Gastroesophageal sphincter (tissue), 4 donors: ENCODE measurements at regions not wholly inside any gene's neighbourhood (a gene's known extent, or its start where the extent isn't known, plus 50 kb on each side); places are given as distances from the start of the nearest gene placed in this dataset.

Experiments
- ATAC-seq: fragments of 150-250 bp; one replicate; pipeline ENCODE4 v1.9.1; 2016; ENCODE audit warnings: mild to moderate bottlenecking, moderate library complexity
- H3K27ac ChIP-seq, 4 donors: fragments of 200-600 bp; sonication (generic) in 3 of 4; 1 replicate in 3 of 4; 2 replicates in 1 of 4; pipeline ENCODE4 v1.5.1; 2016 to 2019
- H3K27me3 ChIP-seq: fragments of 200-600 bp; sonication (generic); one replicate; pipeline ENCODE4 v1.5.1; 2019
- H3K36me3 ChIP-seq, 2 donors: fragments of 200-600 bp; sonication (generic); one replicate each; pipeline ENCODE4 v1.5.1; 2019; ENCODE audit warnings: control low read depth in 1 of 2
- H3K4me1 ChIP-seq, 3 donors: fragments of 200-600 bp; sonication (generic); 1 replicate in 2 of 3; 2 replicates in 1 of 3; pipeline ENCODE4 v1.5.1; 2016 to 2019; ENCODE audit warnings: control low read depth in 2 of 3
- H3K4me3 ChIP-seq, 2 donors: fragments of 200-600 bp; sonication (generic); one replicate each; pipeline ENCODE4 v1.5.1; 2019; ENCODE audit warnings: mild to moderate bottlenecking in 1 of 2, moderate library complexity in 1 of 2
- H3K9me3 ChIP-seq, 3 donors: fragments of 200-600 bp; sonication (generic); one replicate each; pipeline ENCODE4 v1.5.1; 2017 to 2019; ENCODE audit warnings: control low read depth in 2 of 3
- EP300 ChIP-seq: sonication (generic); formaldehyde crosslinking; IDR thresholded peaks from one replicate; pipeline ENCODE4 v1.6.1; 2017; ENCODE audit warnings: antibody characterized with exemption, mild to moderate bottlenecking
- POLR2A ChIP-seq, 2 donors: fragments of 450-650 bp; IDR thresholded peaks; one replicate each; pipeline ENCODE4 v1.6.1; 2017; ENCODE audit warnings: antibody characterized with exemption in 2 of 2, mild to moderate bottlenecking in 2 of 2, moderate library complexity in 1 of 2
- POLR2AphosphoS5 ChIP-seq: sonication (generic); formaldehyde crosslinking; IDR thresholded peaks from one replicate; pipeline ENCODE4 v1.6.1; 2017; ENCODE audit warnings: antibody characterized with exemption
- WGBS, 2 donors: methylation state at CpG; one replicate each; pipeline ENCODE4 v1.1.5; 2018; ENCODE audit warnings: low coverage in 1 of 2; 5-methylcytosine and 5-hydroxymethylcytosine counted together
- TF ChIP-seq, protein P1 (sequence below), 4 experiments: fragments of 200-600 bp in 2 of 4; fragments of 450-650 bp in 2 of 4; sonication (generic) in 1 of 4; IDR thresholded peaks; one replicate each; pipeline ENCODE4 v1.5.1; 2017 to 2019; ENCODE audit warnings: antibody characterized with exemption in 4 of 4, mild to moderate bottlenecking in 2 of 4, moderate library complexity in 2 of 4

DNA sequence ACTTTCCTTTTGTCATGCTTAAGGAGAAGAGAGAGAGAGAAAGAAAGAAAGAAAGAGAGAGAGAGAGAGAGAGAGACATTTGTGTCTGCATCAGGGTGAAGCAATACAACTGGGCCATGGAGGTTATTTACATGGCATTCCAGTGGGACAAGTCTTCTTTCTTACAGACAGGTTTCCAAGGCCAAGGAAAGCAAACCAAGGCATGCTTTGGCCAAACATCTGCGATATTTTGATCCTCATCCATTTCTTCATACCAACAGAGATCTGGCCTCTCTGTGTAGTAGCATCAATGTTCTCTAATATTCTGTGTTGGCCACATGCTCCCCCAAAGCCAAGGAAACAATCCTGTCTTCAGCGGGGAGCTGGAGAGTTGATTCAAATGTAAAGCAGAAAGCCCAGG, 292.1 kb downstream of the SETD4 start:
- 71 to 100% methylated on average over 1 to 2 of the region's 2 CpGs for WGBS, 2 donors
- Histone ChIP-seq H3K36me3 (no peaks in the 10 kb centered on the region), H3K27me3 (no peaks in the 10 kb centered on the region), H3K9me3 (no peaks in the 10 kb centered on the region), H3K4me3 (no peak overlapping the region), H3K27ac (no peak overlapping the region), H3K4me1 (no peaks in the 10 kb centered on the region)
- no peak for ATAC-seq
- TF ChIP-seq, protein P1, sequence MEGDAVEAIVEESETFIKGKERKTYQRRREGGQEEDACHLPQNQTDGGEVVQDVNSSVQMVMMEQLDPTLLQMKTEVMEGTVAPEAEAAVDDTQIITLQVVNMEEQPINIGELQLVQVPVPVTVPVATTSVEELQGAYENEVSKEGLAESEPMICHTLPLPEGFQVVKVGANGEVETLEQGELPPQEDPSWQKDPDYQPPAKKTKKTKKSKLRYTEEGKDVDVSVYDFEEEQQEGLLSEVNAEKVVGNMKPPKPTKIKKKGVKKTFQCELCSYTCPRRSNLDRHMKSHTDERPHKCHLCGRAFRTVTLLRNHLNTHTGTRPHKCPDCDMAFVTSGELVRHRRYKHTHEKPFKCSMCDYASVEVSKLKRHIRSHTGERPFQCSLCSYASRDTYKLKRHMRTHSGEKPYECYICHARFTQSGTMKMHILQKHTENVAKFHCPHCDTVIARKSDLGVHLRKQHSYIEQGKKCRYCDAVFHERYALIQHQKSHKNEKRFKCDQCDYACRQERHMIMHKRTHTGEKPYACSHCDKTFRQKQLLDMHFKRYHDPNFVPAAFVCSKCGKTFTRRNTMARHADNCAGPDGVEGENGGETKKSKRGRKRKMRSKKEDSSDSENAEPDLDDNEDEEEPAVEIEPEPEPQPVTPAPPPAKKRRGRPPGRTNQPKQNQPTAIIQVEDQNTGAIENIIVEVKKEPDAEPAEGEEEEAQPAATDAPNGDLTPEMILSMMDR (IDR thresholded peaks at IDR 0.05), result no peak
- TF ChIP-seq EP300 (no peak), POLR2A (IDR thresholded peaks at IDR 0.05) (no peak), POLR2AphosphoS5 (no peak)

DNA sequence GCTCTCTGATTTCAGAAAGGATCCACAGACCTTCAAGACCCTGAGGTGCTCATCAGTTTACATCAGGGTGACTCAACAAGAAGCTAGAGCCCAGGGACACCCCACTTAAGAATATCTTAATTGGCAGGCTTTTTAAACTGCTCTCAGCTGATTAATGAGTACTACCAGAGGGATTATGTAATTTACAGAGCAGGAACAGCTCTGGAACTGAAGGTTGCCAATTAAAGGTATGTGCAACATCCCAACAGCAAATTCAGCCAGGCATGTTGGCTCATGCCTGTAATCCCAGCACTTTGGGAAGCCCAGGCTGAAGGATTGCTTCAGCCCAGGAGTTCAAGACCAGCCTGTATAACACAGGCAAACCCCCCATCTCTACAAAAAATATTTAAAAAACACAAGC, 295.7 kb downstream of the SETD4 start:
- Histone ChIP-seq H3K4me1 (no peaks in the 10 kb centered on the region), H3K9me3 (no peaks in the 10 kb centered on the region), H3K27ac (no peak overlapping the region), H3K36me3 (no peaks in the 10 kb centered on the region), H3K4me3 (no peak overlapping the region), H3K27me3 (no peaks in the 10 kb centered on the region)
- TF ChIP-seq POLR2A (IDR thresholded peaks at IDR 0.05) (no peak), POLR2AphosphoS5 (no peak), EP300 (no peak)
- TF ChIP-seq, protein P1 (IDR thresholded peaks at IDR 0.05), result no peak
- ATAC-seq, result no peak

DNA sequence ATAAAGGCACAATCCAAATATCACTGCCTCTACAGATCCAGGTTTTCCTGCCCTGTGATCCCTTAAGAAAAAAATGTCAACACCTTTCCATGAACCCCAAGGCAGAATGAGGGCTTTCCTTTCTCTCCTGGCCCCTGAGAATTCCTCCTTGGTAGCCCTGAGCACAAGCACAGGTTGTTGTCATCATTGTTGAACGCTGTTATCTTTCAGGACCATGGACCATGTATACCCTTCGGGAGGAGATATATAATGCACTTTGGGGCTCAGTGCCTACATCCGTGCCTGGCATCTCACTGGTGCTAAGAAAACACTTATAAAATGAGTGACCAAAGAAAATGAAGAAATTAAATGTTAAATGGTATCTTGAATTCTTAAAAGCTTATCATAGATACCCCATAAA, 296.2 kb downstream of the SETD4 start:
- 77 to 87% methylated on average over 3 of the region's 3 CpGs for WGBS, 2 donors
- no peak overlapping the region for H3K27ac ChIP-seq
- H3K27me3 ChIP-seq, result no peaks in the 10 kb centered on the region
- no peak overlapping the region for H3K4me3 ChIP-seq
- H3K36me3 ChIP-seq, result no peaks in the 10 kb centered on the region
- H3K4me1 ChIP-seq, result no peaks in the 10 kb centered on the region
- TF ChIP-seq POLR2AphosphoS5, result no peak
- no peaks in the 10 kb centered on the region for H3K9me3 ChIP-seq
- ATAC-seq, result no peak

DNA sequence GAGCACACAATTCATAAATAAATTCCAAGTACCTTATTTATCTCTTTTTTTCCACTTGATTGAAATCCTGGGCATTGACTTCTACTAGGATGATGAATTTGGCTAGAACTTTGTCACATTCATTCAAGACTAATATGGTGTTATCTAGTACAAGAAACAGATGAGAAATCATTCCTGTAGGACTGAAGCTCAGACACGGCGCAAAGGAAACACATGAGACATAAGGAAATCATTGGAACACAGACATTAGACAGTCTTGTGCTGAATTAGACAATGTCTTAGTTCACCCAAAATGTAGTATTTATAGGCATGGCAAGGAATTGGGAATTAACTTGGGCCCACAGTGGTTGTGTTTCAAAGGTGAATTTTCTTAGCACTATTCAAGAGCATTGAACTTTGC, 305.7 kb downstream of the SETD4 start:
- no peaks in the 10 kb centered on the region for H3K4me1 ChIP-seq
- no peak overlapping the region for H3K27ac ChIP-seq
- H3K27me3 ChIP-seq, result peaks cover 18% of the 10 kb centered on the region
- 65 to 87% methylated on average over 2 of the region's 2 CpGs for WGBS, 2 donors
- H3K36me3 ChIP-seq, result no peaks in the 10 kb centered on the region
- no peak for ATAC-seq
- no peak overlapping the region for H3K4me3 ChIP-seq
- TF ChIP-seq POLR2A (IDR thresholded peaks at IDR 0.05), result no peak
- TF ChIP-seq, protein P1 (IDR thresholded peaks at IDR 0.05), result no peak
- TF ChIP-seq POLR2AphosphoS5, result no peak
- no peak for TF ChIP-seq EP300
- H3K9me3 ChIP-seq, result no peaks in the 10 kb centered on the region

DNA sequence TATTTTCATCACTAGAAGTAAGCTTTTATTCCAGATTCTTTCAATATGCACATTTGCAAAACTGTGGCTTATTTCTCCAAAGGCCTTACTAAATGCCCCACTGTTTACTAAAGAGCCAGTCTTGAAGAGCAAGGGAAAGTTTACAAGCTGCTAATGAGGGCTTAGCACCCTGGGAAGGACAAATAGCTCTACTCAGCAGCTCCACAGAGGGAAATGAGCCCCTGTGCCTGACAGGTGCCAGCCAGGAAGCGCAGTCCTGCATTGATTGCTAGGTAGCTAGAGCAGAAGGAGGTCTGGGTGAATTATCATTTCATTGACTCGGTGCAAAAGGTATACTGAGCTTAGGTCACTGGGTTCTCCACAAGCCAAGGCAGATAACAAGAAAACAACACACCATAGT, 307.0 kb downstream of the SETD4 start:
- Histone ChIP-seq H3K36me3 (no peaks in the 10 kb centered on the region), H3K4me3 (no peak overlapping the region), H3K4me1 (no peaks in the 10 kb centered on the region), H3K9me3 (no peaks in the 10 kb centered on the region), H3K27ac (no peak overlapping the region), H3K27me3 (peaks cover 18% of the 10 kb centered on the region)
- ATAC-seq, result no peak
- 38 to 60% methylated on average over 2 of the region's 2 CpGs for WGBS, 2 donors
- TF ChIP-seq, protein P1 (IDR thresholded peaks at IDR 0.05), result no peak
- no peak for TF ChIP-seq POLR2AphosphoS5
- no peak for TF ChIP-seq EP300
- TF ChIP-seq POLR2A (IDR thresholded peaks at IDR 0.05), result no peak

DNA sequence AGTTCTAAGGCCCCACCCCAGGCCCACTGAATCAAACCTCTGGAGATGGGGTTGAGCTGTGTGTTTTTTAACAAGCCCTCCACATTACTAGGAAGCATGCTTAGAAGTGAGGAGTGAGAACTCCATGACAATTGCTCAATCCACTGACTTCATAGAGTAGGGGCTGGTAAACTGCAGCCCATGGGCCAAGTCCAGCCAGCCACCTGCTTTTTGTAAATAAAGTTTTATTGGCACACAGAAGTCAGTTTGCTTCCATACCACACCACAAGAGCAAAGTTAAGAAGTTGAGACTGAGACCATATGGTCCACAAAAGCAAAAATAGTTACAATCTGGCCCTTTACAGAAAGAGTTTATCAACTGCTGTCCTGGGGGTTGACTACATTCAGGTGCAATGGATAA, 309.2 kb downstream of the SETD4 start:
- H3K27me3 ChIP-seq, result peaks cover 12% of the 10 kb centered on the region
- no peaks in the 10 kb centered on the region for H3K4me1 ChIP-seq
- H3K27ac ChIP-seq, result no peak overlapping the region
- TF ChIP-seq POLR2AphosphoS5 (no peak), EP300 (no peak), POLR2A (IDR thresholded peaks at IDR 0.05) (no peak)
- TF ChIP-seq, protein P1 (IDR thresholded peaks at IDR 0.05), result no peak
- H3K36me3 ChIP-seq, result no peaks in the 10 kb centered on the region
- no peak overlapping the region for H3K4me3 ChIP-seq
- no peak for ATAC-seq
- no peaks in the 10 kb centered on the region for H3K9me3 ChIP-seq
